Chondrocyte (in vitro differentiated cells): ENCODE measurements at regions not wholly inside any gene's neighbourhood (a gene's known extent, or its start where the extent isn't known, plus 50 kb on each side); places are given as distances from the start of the nearest gene placed in this dataset.

ENCODE experiments used
- DNase-seq: peaks from one replicate; pipeline ENCODE4 v3.0.0; 2021; ENCODE audit warnings: mixed read lengths, low spot score
- H3K27ac Mint-ChIP-seq: one replicate; pipeline ENCODE4 v1.8.0; 2021; ENCODE audit warnings: mild to moderate bottlenecking, moderate library complexity, mixed read lengths; ENCODE audit not compliant: unreplicated experiment
- H3K27me3 Mint-ChIP-seq: 2 replicates; pipeline ENCODE4 v1.8.0; 2021; ENCODE audit warnings: low read depth, mixed read lengths
- H3K36me3 Mint-ChIP-seq: 2 replicates; pipeline ENCODE4 v1.8.0; 2021; ENCODE audit warnings: low read depth, mixed read lengths
- H3K4me1 Mint-ChIP-seq: 2 replicates; pipeline ENCODE4 v1.8.0; 2021; ENCODE audit warnings: low read depth, mild to moderate bottlenecking, mixed read lengths
- H3K4me3 Mint-ChIP-seq: one replicate; pipeline ENCODE4 v1.8.0; 2021; ENCODE audit warnings: mild to moderate bottlenecking, moderate library complexity, mixed read lengths; ENCODE audit not compliant: unreplicated experiment
- H3K9me3 Mint-ChIP-seq: 2 replicates; pipeline ENCODE4 v1.8.0; 2021; ENCODE audit warnings: low read depth, mixed read lengths
- TF ChIP-seq, protein P1 (sequence below): fragments of 200-600 bp; sonication (generic); IDR thresholded peaks from 2 replicates; pipeline ENCODE4 v1.5.0; 2021; ENCODE audit warnings: antibody characterized with exemption, mild to moderate bottlenecking, moderate library complexity

DNA sequence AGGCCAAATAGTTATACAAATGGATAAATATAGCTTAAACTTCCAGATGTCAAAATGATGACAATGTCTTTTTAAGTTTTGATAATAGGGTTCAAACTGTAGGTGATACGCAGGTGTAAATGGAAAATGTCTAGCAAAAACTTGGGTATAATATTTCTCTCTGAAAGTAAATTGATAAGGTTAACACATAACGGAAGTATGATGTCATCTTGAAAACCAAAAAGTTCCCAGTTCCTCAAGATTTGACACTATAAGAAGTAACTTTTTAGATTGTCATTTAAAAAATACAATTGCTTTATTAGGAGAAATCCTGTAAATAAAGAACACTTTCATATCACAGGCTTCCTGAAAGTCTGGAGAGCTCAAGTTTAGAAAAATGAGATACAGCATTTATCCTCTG lies 483.4 kb downstream of the FRK start:
- no peaks in the 10 kb centered on the region for H3K36me3 Mint-ChIP-seq
- H3K4me3 Mint-ChIP-seq: no peak overlapping the region
- no peak for DNase-seq
- H3K9me3 Mint-ChIP-seq: no peaks in the 10 kb centered on the region
- H3K27ac Mint-ChIP-seq: no peak overlapping the region
- TF ChIP-seq, protein P1, sequence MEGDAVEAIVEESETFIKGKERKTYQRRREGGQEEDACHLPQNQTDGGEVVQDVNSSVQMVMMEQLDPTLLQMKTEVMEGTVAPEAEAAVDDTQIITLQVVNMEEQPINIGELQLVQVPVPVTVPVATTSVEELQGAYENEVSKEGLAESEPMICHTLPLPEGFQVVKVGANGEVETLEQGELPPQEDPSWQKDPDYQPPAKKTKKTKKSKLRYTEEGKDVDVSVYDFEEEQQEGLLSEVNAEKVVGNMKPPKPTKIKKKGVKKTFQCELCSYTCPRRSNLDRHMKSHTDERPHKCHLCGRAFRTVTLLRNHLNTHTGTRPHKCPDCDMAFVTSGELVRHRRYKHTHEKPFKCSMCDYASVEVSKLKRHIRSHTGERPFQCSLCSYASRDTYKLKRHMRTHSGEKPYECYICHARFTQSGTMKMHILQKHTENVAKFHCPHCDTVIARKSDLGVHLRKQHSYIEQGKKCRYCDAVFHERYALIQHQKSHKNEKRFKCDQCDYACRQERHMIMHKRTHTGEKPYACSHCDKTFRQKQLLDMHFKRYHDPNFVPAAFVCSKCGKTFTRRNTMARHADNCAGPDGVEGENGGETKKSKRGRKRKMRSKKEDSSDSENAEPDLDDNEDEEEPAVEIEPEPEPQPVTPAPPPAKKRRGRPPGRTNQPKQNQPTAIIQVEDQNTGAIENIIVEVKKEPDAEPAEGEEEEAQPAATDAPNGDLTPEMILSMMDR: no peak
- H3K27me3 Mint-ChIP-seq: peaks cover 2% of the 10 kb centered on the region
- no peaks in the 10 kb centered on the region for H3K4me1 Mint-ChIP-seq

DNA sequence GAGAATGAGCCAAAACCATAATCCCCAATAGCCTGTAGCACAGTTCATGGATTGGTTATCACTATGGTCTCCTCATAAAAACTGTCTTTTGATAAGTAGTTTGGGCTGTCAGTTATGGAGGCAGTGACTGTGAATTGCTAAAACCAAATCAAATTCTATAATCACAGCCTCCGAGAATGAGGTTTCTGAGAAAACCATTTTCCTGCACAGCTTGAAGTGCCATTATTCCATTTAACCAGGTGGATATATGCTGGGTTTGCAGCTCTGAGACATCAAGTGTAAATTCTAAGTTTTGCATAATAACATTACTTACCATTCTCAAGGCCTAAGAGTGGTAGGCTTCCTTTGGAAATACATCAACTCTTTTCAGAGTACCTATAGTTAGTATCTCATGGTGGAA lies 485.4 kb downstream of the FRK start:
- Mint-ChIP-seq H3K4me1 (peaks cover 5% of the 10 kb centered on the region), H3K27me3 (peaks cover 2% of the 10 kb centered on the region), H3K36me3 (no peaks in the 10 kb centered on the region), H3K9me3 (no peaks in the 10 kb centered on the region), H3K27ac (no peak overlapping the region), H3K4me3 (no peak overlapping the region)
- TF ChIP-seq, protein P1: no peak
- no peak for DNase-seq

DNA sequence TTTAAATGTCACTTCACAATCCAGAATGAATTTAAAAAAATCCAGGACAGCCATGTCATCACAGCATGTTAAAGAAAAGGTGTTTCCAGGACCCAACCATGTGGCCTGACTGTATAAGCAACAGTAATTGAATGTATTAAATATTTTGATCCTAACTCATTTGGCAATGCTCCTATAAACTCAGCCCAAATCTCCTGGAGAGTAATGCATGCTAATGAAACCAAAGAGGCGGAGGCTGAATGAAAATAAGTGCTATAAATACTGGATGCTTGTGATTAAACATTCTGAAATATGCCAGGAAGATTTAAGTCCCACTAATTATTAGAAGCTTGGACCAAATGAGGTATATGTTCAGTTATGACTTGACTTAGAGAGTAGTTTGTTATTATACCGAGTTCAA lies 486.8 kb downstream of the FRK start:
- H3K4me3 Mint-ChIP-seq: no peak overlapping the region
- peaks cover 7% of the 10 kb centered on the region for H3K4me1 Mint-ChIP-seq
- peaks cover 4% of the 10 kb centered on the region for H3K9me3 Mint-ChIP-seq
- TF ChIP-seq, protein P1: no peak
- peaks cover 2% of the 10 kb centered on the region for H3K27me3 Mint-ChIP-seq
- no peak for DNase-seq
- no peak overlapping the region for H3K27ac Mint-ChIP-seq
- H3K36me3 Mint-ChIP-seq: no peaks in the 10 kb centered on the region

DNA sequence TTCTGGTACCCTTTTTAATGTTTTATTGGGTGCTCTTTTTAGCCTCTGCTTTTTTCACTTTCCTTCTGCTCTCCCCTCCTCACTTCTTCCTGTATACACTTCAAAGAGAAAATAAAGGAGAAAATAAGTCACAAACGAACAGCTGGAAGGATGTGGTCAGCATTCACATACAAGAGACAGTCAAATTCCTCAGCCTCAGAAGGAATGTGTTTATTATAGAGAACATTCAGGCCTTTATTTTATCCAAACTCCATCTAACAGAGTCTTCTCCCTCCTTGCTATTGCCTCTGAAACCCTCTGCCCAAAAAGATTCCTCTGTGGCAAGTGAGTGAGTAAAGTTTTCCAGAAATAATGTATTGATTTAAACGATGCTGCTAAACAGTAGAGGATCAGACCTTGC lies 490.4 kb downstream of the FRK start:
- Mint-ChIP-seq H3K27me3 (no peaks in the 10 kb centered on the region), H3K9me3 (peaks cover 6% of the 10 kb centered on the region), H3K4me1 (peaks cover 7% of the 10 kb centered on the region), H3K36me3 (no peaks in the 10 kb centered on the region), H3K27ac (no peak overlapping the region), H3K4me3 (no peak overlapping the region)
- TF ChIP-seq, protein P1: no peak
- DNase-seq: no peak

DNA sequence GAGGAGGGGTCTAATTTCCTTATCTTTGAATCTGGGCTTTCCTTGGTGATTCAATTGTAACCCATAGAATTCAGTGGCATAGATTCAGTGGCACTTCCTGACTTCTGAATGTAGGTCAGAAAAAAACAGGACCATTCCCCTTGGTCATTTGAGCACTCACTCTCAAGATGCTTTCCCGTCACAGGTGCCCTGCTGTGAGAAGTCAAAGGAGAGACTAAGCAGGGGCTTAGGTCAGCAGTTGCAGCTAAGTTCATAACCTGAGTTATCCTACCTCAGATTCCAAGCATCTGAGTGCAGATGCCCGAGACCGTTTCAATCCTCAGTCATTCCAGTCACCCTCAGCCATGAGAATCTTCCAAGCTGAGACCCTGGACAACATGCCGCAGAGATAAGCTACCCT lies 506.6 kb downstream of the FRK start:
- DNase-seq: no peak
- Mint-ChIP-seq H3K27ac (no peak overlapping the region), H3K4me1 (no peaks in the 10 kb centered on the region), H3K36me3 (no peaks in the 10 kb centered on the region), H3K4me3 (no peak overlapping the region), H3K27me3 (no peaks in the 10 kb centered on the region), H3K9me3 (no peaks in the 10 kb centered on the region)
- TF ChIP-seq, protein P1: no peak
